HG03064 (cell line): ENCODE measurements at regions not wholly inside any gene's neighbourhood (a gene's known extent, or its start where the extent isn't known, plus 50 kb on each side); places are given as distances from the start of the nearest gene placed in this dataset.
"Not testable (repeated sequence)": the region's sequence is repeated elsewhere in the genome, so short reads cannot be mapped to it uniquely, and the experiment has no call there.

ENCODE experiments used
- ATAC-seq: cut with Tn5 transposase; IDR thresholded peaks from one replicate; pipeline ENCODE4 v1.9.1; 2021; ENCODE audit warnings: low read depth; ENCODE audit not compliant: unreplicated experiment

DNA sequence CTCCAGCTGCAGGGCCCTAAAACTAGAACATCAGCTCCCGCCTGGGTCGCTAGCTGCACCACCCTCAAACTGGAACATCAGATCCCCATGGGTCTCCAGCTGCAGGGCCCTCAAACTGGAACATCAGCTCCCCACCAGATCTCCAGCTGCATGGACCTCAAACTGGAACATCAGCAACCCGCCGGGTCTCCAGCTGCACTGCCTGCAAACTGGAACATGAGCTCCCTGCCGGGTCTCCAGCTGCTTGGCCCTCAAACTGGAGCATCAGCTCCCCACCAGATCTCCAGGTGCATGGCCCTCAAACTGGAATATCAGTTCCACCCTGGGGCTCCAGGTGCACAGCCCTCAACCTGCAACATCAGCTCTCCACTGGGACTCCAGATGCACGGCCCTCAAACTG is 82.7 kb downstream of the TFRC start:
- ATAC-seq, result not testable (repeated sequence)

DNA sequence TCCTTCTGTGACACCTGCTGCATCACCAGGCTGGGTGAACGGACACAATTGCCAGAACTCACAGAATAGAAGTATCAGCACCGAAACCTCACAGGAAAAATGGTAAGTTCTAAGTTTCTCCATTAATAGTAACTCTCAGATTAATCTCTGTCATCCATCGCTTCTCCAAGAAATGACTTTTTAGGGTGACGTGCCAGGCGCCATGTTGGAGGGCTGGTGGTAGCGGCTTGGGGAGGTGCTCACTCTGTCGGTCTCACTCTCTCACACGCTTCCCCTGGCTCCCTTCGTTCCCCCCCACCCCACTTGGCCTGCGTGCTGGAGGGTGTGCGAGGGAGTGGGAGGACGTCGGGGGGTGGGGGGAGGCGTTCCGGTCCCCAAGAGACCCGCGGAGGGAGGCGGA is 85.6 kb downstream of the TFRC start:
- ATAC-seq, result not testable (repeated sequence)

DNA sequence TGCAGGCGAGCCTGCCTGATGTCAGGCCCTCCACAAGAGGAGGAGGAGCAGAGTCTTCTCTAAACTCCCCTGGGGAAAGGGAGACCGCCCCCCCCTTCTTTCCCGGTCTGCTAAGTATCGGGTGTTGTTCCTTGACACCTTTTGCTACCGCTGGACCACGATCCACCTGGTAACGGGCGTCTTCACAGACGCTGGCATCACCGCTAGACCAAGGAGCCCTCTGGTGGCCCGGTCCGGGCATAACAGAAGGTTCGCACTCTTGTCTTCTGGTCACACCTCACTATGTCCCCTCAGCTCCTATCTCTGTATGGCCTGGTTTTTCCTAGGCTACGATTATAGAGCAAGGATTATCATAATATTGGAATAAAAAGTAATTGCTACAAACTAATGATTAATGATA is 86.0 kb upstream of the TNK2 start:
- not testable (repeated sequence) for ATAC-seq

DNA sequence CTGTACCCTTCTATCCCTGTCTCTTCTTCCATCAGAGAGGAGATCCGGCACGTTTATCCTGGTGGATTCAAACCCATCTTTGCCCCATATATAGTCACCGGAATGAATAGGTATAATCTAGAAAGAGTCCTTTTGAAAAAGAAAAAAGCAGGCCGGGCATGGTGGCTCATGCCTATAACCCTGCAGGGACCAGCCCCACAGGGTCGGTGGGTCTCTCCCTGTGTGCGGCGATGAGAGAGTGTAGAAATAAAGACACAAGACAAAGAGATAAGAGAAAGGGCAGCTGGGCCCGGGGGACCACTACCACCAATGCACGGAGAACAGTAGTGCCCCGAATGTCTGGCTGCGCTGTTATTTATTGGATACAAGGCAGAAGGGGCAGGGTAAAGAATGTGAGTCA is 85.3 kb upstream of the TNK2 start:
- ATAC-seq, result not testable (repeated sequence)

DNA sequence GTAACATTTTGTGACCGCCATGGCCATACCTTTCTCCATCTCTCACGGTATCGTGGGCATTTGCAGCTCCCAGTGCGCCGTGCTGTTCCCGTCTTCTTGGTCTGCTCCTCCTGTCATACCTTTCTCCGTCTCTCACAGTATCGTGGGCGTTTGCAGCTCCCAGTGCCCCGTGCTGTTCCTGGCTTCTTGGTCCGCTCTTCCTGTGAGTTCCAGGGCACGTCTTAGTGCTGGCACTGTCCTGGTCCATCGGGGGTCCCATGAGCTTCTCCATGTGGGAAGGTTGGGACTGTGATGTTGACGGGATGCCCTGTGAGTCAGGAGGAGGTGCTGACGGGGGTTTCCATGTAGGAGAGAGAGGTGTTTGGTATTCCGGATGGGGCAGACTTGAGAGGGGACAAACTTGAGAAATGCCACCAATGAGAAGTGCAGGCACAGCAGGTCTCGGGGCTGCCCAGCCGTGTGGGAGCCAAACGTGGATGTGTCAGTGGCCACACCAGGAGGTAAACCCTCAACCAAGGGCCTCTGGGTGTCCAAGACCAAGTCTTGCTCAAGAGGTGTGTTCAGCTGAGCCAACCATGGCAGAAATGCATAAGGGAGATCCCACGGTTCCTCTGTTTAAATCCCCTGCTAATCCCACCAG is 84.7 kb upstream of the TNK2 start:
- not testable (repeated sequence) for ATAC-seq

DNA sequence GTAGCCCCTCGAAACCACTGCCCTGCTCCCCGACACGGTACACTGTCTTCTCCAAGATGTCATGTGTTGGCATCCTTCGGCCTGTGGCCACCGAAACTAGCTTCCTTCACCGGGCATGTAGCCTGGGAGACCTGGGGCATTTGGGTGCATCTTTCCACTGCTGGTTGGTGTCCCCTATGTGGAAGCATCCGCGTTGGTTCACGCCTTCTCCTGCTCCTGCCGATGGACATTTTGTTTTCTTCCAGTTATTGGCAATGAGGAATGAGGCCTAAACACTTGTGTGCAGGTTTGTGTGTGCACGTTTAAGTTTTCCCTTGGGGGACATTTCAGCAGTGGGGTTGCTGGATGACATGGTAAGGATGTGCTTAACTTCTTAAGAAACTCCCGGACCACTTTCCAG is 83.6 kb upstream of the TNK2 start:
- not testable (repeated sequence) for ATAC-seq

DNA sequence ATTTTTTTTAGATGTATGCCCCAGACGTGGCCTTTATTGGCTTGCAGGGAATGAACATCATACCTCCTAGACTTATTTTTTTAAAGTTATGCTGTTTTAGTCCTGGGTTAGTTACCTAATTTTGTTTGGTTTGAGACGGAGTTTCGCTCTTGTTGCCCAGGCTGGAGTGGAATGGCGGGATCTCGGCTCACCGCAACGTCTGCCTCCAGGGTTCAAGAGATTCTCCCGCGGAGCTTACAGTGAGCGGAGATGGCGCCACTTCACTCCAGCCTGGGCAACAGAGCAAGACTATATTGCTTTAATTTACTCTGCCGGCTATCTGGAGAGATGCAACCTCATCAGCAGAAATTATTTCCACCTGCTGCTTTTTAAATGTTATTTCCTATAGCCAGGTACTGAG is 82.9 kb upstream of the TNK2 start:
- ATAC-seq, result not testable (repeated sequence)

DNA sequence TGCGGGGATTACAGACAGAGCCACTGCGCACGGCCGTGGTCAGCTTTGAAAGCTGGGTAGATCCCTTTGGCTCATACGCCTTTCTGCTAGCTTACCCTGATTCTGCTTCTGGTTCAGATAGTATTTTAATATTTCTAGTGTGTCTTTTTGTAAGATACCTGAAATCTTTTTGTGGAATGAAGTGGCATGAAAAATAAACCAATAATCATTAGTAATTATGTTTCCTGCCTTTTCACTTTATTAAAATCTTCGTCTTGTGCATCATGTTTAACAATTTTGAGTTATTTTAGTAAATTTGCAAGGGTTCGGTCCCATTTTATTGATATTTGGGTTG is 82.5 kb upstream of the TNK2 start:
- ATAC-seq, result not testable (repeated sequence)

DNA sequence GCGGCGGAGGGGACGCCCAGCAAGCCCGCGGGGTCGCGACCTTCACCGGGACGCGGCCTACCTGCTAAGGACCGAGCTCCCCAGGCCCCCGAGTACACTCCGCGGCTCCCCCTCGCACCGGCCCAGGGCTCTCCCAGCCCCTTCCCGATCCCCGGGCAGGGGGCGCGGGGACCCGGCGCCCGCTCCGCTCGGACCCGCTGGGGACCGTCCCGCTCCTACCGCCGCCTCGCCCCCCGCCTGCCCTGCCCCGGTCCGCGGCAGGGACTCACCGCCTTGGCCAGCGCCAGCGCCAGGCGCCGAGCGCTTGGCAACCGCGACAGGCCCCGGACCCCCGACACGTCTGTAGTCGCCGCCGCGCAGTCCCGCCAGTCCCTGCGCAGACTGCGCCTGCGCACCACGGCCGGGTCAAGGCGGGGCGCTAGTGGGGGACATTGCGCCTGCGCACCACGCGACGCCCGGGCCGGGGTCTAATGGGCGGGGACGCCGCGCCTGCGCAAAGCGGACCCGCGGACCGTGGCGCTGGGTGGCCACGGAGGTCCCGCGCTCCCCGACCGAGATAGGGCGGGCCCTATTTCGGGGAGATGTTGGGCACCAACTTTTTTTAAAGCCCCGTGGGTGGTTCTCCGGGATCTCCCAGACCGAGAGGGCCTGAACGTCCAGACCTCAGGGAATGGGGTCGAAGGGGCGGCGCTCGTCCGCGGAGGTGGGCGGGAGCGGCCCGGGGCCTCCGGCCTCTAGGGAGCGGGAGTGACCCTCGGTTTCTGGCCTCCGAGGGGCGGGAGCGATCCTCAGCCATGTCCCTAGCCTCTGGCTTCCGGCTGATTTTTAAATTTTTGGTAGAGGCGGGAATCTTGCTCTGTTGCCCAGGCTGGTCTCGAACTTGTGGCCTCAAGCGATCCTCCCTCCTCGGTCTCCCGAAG is 81.8 kb upstream of the TNK2 start:
- ATAC-seq, result peak; percentile 82

DNA sequence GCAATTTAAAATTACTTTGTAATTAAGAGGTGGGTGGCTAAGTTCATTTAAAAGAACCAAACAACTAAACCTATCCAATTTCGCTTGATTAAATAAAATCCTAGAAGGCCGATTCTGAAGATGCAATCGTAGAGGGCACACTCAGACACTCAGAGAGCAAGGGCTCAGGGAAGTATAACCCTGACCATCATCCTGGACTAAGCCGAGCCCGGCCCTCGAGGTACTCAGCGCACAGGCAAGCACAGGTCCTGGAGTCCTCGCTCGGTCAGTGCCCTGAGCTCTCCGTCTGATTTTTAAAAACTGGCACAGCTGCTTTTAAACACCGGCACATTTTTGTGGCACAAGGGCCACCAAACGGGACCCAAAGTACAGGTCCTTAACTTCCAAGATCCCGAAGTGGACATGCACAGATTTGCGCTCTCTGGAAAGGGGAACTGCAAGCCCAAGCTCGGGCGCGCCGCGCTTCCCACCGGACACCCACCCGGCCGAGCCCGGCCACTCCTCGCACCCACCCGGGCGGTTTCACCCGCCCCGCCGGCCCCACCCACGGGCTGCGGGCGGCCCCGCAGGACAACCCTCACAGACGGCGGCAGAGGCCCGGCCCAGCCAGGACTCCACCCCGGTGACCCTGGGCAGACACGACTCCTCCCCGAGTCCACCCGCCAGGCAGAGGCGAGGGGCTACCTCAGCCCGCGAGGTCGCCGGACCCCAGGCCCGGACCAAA is 81.0 kb upstream of the TNK2 start:
- ATAC-seq, result peak; percentile 53

DNA sequence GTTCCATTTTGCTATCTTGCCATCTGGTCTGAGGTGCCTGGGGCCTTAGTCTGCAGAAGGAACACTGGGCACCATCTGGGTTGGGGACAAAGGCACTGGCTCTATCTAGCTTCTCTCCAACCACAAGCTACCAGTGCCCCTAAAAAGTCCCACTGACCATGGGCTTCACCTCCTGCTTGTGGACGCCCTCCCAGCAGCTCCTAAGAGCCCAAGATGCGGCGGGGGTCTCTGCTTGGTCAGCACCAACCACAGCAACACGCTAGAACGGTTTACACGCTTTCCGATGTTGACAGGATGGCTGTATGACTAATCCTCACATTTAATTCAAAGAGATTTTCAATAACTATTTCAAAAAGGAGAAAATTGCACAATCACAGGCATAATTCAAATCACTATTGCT is 80.4 kb upstream of the TNK2 start:
- not testable (repeated sequence) for ATAC-seq

DNA sequence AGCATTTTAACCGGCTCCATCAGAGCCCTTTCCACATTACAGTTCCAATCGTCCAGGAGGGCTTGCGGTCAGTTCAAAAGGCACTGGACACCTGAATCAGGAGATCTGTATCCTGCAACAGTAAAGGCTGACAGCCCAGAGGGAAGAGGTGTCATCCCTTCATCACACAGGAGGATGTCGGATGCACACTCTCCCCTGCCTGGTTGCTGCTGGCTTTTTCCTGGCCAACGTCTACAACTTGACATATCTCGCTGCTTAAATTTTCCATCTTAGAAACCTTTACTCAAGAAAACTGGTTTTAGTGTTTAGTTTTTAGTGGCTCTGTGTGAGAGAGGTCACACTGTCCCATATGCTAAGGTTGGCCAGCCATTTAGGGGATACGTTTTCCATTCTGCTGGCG is 78.7 kb upstream of the TNK2 start:
- not testable (repeated sequence) for ATAC-seq

DNA sequence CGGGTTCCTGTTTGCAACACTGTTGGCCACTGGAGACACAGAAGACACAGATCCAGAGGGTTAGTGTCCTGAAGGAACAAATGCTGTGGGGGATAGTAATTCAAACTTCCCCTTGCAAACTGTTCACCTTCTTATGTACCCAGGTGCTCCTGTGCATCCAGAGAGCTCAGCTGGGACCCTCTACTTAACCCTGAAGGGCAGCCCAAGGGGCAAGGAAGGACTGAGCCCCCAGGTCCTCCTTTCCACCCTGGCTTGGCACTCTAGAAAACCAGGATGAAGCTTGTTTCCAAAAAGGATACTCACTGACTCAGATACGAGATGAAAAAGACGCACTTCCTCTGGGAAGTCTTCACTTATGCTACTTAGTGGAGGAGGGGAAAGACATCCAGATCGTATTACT is 78.2 kb upstream of the TNK2 start:
- not testable (repeated sequence) for ATAC-seq

DNA sequence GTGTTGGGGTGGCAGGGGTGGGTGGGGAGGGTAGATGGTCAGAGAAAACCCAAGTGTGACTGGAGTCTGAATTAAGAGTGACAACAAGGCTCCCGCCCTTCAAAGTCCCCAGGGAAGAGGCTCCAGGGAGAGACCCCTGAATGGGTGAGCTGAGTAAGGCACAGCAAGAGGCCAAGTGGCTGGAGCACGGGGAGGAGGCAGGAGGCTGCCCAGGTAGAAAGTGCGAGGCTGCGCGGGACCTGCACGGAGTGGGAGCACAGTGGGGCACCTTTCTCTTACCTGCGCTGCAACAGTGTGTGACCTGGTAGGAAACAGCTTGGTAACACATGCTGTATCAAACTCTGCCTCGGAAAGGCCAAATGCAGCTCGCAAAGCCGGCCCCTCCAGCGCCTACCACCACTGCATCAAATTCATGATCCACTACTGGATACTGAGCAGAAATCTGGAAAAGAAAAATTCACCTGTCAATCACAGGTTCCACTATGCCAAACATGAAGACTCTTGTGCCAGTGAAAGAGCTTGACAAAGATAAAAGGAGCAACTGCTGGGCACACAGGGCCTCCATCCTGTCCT is 77.1 kb upstream of the TNK2 start:
- not testable (repeated sequence) for ATAC-seq

DNA sequence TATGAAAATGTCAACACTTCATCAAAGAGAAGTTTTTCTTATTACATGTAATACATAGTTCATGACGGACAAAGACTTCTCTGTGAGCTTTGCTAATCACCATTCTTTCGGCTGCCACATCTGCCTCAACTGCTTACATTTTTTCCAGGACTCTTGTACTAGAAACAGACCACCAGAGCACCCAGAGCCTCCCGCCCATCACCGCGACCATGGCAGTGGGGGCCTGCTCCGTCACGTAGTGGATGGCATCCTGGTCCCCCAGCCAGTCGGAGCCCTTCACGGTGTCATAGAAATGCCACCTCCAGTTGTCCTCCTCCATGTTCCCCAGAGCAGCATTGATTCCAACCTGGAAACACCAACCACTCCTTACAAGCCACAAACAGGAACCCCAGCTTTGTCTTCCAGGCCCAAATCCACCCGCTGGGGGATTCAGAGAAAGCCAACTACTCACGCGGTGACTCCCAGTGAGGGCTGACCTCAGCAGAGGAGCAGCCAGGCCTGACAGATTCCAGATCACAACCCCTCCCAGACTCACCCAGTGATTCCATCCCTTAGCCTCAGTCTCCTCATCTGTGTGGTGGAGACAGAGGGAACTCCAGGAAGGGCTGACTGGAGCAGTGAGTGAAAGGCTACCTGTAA is 76.2 kb upstream of the TNK2 start:
- not testable (repeated sequence) for ATAC-seq

DNA sequence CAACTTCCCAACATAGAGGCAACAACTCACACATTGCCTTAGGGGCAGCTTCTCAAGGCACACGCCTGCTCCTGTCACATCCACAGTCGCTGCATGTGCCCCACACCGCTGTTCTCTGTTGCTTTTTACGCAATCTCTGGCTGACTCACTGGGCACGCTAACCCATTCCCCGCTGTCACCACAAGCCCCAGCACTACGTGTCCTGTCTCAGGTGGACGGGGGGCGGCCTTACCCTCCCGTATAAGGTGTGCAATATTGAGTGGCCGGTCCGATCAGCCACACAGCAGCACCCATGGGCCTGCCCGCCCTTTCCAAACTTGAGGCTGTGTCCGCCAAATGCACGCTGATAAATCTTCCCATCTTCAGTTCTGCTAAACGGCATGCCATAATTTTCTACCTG is 75.5 kb upstream of the TNK2 start:
- not testable (repeated sequence) for ATAC-seq

DNA sequence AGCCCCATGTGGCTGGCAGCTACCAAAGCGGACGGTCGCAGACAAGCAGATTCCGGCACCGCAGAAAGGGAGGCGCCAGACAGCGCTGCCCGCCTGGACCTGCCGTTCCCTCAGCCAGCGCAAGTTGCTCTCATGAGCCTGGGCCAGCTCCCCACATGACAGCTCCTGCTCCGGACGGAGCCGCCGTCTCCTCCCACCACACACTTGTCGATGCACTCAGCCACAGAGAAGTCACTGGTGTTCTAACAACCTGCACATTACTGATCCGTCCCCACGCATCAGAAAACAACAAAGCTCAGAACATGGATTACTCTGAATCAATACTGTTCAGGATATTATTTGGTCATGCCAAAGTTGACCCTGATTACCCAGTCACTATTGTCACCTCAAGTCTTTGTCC is 74.4 kb upstream of the TNK2 start:
- not testable (repeated sequence) for ATAC-seq

DNA sequence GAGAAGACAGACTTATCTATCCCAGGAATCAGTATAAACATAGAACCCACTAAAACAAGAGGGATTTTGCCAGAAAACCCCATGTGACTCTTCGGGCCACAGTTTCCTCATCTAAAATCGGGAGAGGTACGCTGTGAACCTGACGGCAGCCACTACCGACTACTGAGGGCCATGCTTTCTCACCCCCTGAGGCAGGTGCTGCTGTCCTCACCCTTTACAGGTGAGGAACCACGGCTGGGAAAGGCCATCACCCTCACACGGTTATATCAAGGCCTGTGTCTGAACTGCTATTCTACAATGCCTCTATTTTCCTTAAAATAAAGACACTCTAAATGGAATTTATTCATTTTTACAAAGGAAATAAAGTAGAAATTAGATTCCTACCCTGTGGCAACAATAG is 73.4 kb upstream of the TNK2 start:
- not testable (repeated sequence) for ATAC-seq

DNA sequence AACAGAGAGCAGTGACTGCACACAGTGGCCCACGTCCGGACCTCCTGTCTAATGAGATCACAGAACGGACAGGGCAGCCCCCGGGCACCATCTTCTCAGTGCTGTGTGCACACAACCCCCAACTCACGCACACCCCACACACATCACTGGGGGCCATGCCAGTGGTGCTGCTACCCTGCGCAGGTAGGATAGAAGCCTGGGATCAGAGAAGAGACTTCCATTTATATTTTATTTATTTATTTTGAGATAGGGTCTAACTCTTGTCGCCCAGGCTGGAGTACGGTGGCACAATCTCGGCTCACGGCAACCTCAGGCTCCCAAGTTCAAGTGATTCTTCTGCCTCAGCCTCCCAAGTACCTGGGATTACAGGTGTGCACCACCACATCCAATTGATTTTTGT is 71.5 kb upstream of the TNK2 start:
- not testable (repeated sequence) for ATAC-seq

DNA sequence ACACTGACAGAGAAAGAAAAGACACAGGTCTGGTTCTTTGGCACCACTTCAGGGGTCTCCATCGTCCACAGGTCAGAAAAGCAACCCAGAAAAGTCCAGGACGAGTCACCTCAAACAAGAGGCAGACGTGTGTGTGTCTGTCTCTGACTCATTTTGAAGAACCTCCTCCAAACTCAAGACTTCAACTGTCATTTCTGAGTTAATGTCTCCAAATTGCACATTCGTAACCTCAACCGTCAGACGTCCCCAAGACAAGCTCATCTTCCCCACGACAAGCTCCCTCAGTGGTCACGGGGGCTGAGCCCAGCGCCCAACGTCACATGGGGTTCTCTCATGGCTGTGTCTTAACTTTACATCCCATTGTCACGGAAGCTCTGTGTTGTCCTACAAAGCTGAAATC is 70.2 kb upstream of the TNK2 start:
- ATAC-seq, result not testable (repeated sequence)
